ENCODE measurements at regions not wholly inside any gene's neighbourhood (a gene's known extent, or its start where the extent isn't known, plus 50 kb on each side); places are given as distances from the start of the nearest gene placed in this dataset.

- dilution Hi-C loops (cut with MboI; ENCODE audit: extremely low pct_ligation_motif_present, low sequenced_read_pairs) (no loop called here), intact Hi-C loops (cut with micrococcal nuclease) (no loop called here)
- BruUV-seq (replicated peaks): no TSS peak
- CTCF ChIA-PET: no interaction called here
- POLR2A ChIA-PET: no interaction called here
- Histone ChIP-seq H3K27ac (ENCODE audit: insufficient read depth, low read depth, low read length) (no peak overlapping the region), H4K20me1 (replicated peaks; ENCODE audit: control insufficient read depth, extremely low read depth, insufficient read depth, low read length) (no peaks in the 10 kb centered on the region), H3K36me3 (ENCODE audit: control insufficient read depth in 2 of 2, extremely low read depth in 1 of 2, insufficient read depth in 2 of 2, low read length in 2 of 2) (no peaks in the 10 kb centered on the region), H3K4me3 (replicated peaks in 1 of 3; ENCODE audit: insufficient read depth in 1 of 3, low read depth in 1 of 3, low read length in 3 of 3) (no peak overlapping the region), H3K79me2 (ENCODE audit: control insufficient read depth, insufficient read depth, low read length) (no peaks in the 10 kb centered on the region), H3K9me3 (replicated peaks; ENCODE audit: control insufficient read depth, insufficient read depth, low read length) (no peaks in the 10 kb centered on the region), H3K4me2 (ENCODE audit: insufficient read depth, low read length) (no peak overlapping the region), H3K9ac (replicated peaks; ENCODE audit: extremely low read depth, insufficient read depth, low read length) (no peak overlapping the region), H3K27me3 (ENCODE audit: control insufficient read depth in 2 of 2, insufficient read depth in 2 of 2, low read length in 2 of 2) (no peaks in the 10 kb centered on the region), H2AFZ (ENCODE audit: low read depth, low read length) (no peak overlapping the region), H3K9me1 (replicated peaks; ENCODE audit: control insufficient read depth, extremely low read depth, insufficient read depth, low read length) (no peaks in the 10 kb centered on the region), H3K4me1 (ENCODE audit: control insufficient read depth, extremely low read depth, insufficient read depth, low read length) (no peaks in the 10 kb centered on the region)
- FAIRE-seq: no peak
- TF ChIP-seq POLR2A (IDR thresholded peaks at IDR 0.05; ENCODE audit: low read depth, low read length) (no peak), POLR2AphosphoS5 (IDR thresholded peaks at IDR 0.05; ENCODE audit: insufficient read depth, low read depth, low read length) (no peak), JUN (IDR thresholded peaks at IDR 0.05; ENCODE audit: borderline replicate concordance, insufficient read depth, insufficient read length, low read depth) (no peak), GATA2 (IDR thresholded peaks at IDR 0.05; ENCODE audit: insufficient read depth, insufficient read length, low read depth, low read length) (no peak), MAX (IDR thresholded peaks at IDR 0.05; ENCODE audit: insufficient read depth, insufficient read length) (no peak), CTCF (IDR thresholded peaks at IDR 0.05; ENCODE audit: extremely low read depth in 1 of 2, insufficient read depth in 1 of 2, low read depth in 1 of 2, low read length in 2 of 2) (no peak), FOS (IDR thresholded peaks at IDR 0.05; ENCODE audit: borderline replicate concordance, insufficient read depth, low read length) (no peak), MYC (IDR thresholded peaks at IDR 0.05; ENCODE audit: low read depth, low read length) (no peak), EZH2 (IDR thresholded peaks at IDR 0.05; ENCODE audit: borderline replicate concordance, low read depth, low read length, severe bottlenecking) (no peak)
- no peak for DNase-seq (ENCODE audit: low read depth, low spot score)
Observed at GRCh38 chr3:61331929-61332552, 80.8 kb upstream of the FHIT start.

Data from endothelial cell of umbilical vein (primary cell).